OCI-LY7 (cell line): ENCODE measurements at regions not wholly inside any gene's neighbourhood (a gene's known extent, or its start where the extent isn't known, plus 50 kb on each side); places are given as distances from the start of the nearest gene placed in this dataset.

Experiments
- BruUV-seq: library from RNA; stranded (reverse); fragments of 400-500 nt; replicated peaks from 2 replicates; lab custom pipeline; 2021; lab: Mats Ljungman, UMichigan
- CTCF ChIA-PET: fragments of 300-600 bp; sonication (Branson Sonifier 250); formaldehyde crosslinking; loops from one replicate; lab custom pipeline; 2022; ENCODE audit warnings: antibody characterized with exemption; ENCODE audit not compliant: unreplicated experiment; lab: Charles Lee
- POLR2A ChIA-PET: fragments of 300-600 bp; sonication (Branson Sonifier 250); formaldehyde crosslinking; loops from one replicate; lab custom pipeline; 2022; ENCODE audit warnings: antibody characterized with exemption; lab: Charles Lee
- DNase-seq: peaks from one replicate; pipeline ENCODE4 v3.0.0-alpha.2; 2015; ENCODE audit warnings: low spot score
- H2AFZ ChIP-seq: fragments of 200-600 bp; sonication (generic), shearing (Covaris generic); 2 replicates; pipeline ENCODE4 v1.6.1; 2014; ENCODE audit warnings: mild to moderate bottlenecking, antibody characterized with exemption, low read length, moderate library complexity
- H3K27ac ChIP-seq: fragments of 200-600 bp; sonication (generic); 2 replicates; pipeline ENCODE4 v1.5.1; 2014; ENCODE audit warnings: mixed run types, low read depth, mild to moderate bottlenecking, moderate library complexity, low read length, inconsistent platforms; ENCODE audit not compliant: poor library complexity, severe bottlenecking
- H3K36me3 ChIP-seq: fragments of 200-600 bp; sonication (generic); 2 replicates; pipeline ENCODE4 v1.6.1; 2014; ENCODE audit warnings: mild to moderate bottlenecking, antibody characterized with exemption, low read length, moderate library complexity, mixed read lengths; ENCODE audit not compliant: insufficient read depth
- H3K4me1 ChIP-seq: fragments of 200-600 bp; sonication (generic); 2 replicates; pipeline ENCODE4 v1.5.1; 2014; ENCODE audit warnings: mild to moderate bottlenecking, low read length; ENCODE audit not compliant: insufficient read depth, poor library complexity, severe bottlenecking
- H3K4me2 ChIP-seq: fragments of 200-600 bp; sonication (generic); 2 replicates; pipeline ENCODE4 v1.6.1; 2014; ENCODE audit warnings: mild to moderate bottlenecking, low read length
- H3K4me3 ChIP-seq: fragments of 200-600 bp; sonication (generic); 2 replicates; pipeline ENCODE4 v1.5.1; 2014; ENCODE audit warnings: mild to moderate bottlenecking, low read depth, low read length; ENCODE audit not compliant: poor library complexity, severe bottlenecking
- H3K79me2 ChIP-seq: fragments of 200-600 bp; sonication (generic); 2 replicates; pipeline ENCODE4 v1.6.1; 2016; ENCODE audit warnings: low read depth, mild to moderate bottlenecking, low read length, moderate library complexity, mixed read lengths; ENCODE audit not compliant: insufficient read depth
- H3K9me2 ChIP-seq: fragments of 200-600 bp; sonication (generic); 2 replicates; pipeline ENCODE4 v1.6.1; 2016; ENCODE audit warnings: mild to moderate bottlenecking, low read length, mixed read lengths; ENCODE audit not compliant: insufficient read depth
- H3K9me3 ChIP-seq: fragments of 200-600 bp; sonication (generic); 2 replicates; pipeline ENCODE4 v1.6.1; 2014; ENCODE audit warnings: mild to moderate bottlenecking, mixed run types, low read length, mixed read lengths
- H4K20me1 ChIP-seq: fragments of 200-600 bp; sonication (generic); 2 replicates; pipeline ENCODE4 v1.6.1; 2014; ENCODE audit warnings: mild to moderate bottlenecking, antibody characterized with exemption, low read length, moderate library complexity, mixed read lengths; ENCODE audit not compliant: insufficient read depth
- EZH2phosphoT487 ChIP-seq: fragments of 200-600 bp; sonication (generic); IDR thresholded peaks from 2 replicates; pipeline ENCODE4 v1.6.1; 2018; ENCODE audit warnings: low read depth, borderline replicate concordance, mild to moderate bottlenecking, mixed run types, antibody characterized with exemption, low read length, moderate library complexity, mixed read lengths
- intact Hi-C: fragments of 100-400 bp; cut with micrococcal nuclease; formaldehyde crosslinking; loops from one replicate; pipeline ENCODE4 v1.10.0; 2022; ENCODE audit not compliant: unreplicated experiment
- TF ChIP-seq, protein P1 (sequence below): fragments of 200-600 bp; sonication (generic); conservative IDR thresholded peaks from 2 replicates; pipeline ENCODE4 v1.5.1; 2014; ENCODE audit warnings: mild to moderate bottlenecking, antibody characterized with exemption, low read length, moderate library complexity, mixed read lengths

GRCh38 chr14:34122081-34122480 is 171.2 kb upstream of the EGLN3 start:
- Histone ChIP-seq H3K9me3 (no peaks in the 10 kb centered on the region), H3K27ac (no peak overlapping the region), H3K4me3 (no peak overlapping the region), H3K4me2 (no peak overlapping the region), H3K4me1 (no peaks in the 10 kb centered on the region), H3K36me3 (no peaks in the 10 kb centered on the region), H4K20me1 (no peaks in the 10 kb centered on the region), H2AFZ (no peak overlapping the region), H3K9me2 (no peaks in the 10 kb centered on the region), H3K79me2 (no peaks in the 10 kb centered on the region)
- intact Hi-C loops, result no loop called here
- TF ChIP-seq, protein P1, sequence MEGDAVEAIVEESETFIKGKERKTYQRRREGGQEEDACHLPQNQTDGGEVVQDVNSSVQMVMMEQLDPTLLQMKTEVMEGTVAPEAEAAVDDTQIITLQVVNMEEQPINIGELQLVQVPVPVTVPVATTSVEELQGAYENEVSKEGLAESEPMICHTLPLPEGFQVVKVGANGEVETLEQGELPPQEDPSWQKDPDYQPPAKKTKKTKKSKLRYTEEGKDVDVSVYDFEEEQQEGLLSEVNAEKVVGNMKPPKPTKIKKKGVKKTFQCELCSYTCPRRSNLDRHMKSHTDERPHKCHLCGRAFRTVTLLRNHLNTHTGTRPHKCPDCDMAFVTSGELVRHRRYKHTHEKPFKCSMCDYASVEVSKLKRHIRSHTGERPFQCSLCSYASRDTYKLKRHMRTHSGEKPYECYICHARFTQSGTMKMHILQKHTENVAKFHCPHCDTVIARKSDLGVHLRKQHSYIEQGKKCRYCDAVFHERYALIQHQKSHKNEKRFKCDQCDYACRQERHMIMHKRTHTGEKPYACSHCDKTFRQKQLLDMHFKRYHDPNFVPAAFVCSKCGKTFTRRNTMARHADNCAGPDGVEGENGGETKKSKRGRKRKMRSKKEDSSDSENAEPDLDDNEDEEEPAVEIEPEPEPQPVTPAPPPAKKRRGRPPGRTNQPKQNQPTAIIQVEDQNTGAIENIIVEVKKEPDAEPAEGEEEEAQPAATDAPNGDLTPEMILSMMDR, result no peak
- TF ChIP-seq EZH2phosphoT487, result no peak
- CTCF ChIA-PET, result no interaction called here
- DNase-seq, result no peak
- no TSS peak for BruUV-seq
- POLR2A ChIA-PET, result no interaction called here

GRCh38 chr14:34120185-34120977 is 169.5 kb upstream of the EGLN3 start:
- no peak overlapping the region for H3K4me2 ChIP-seq
- H3K4me1 ChIP-seq, result no peaks in the 10 kb centered on the region
- H3K79me2 ChIP-seq, result no peaks in the 10 kb centered on the region
- BruUV-seq, result no TSS peak
- H3K4me3 ChIP-seq, result no peak overlapping the region
- no peaks in the 10 kb centered on the region for H3K9me3 ChIP-seq
- no peaks in the 10 kb centered on the region for H3K36me3 ChIP-seq
- no peak overlapping the region for H3K27ac ChIP-seq
- no peak for TF ChIP-seq EZH2phosphoT487
- TF ChIP-seq, protein P1, result no peak
- H2AFZ ChIP-seq, result no peak overlapping the region
- ChIA-PET CTCF (no interaction called here), POLR2A (no interaction called here)
- intact Hi-C loops, result no loop called here
- DNase-seq, result no peak
- no peaks in the 10 kb centered on the region for H4K20me1 ChIP-seq
- H3K9me2 ChIP-seq, result no peaks in the 10 kb centered on the region

- intact Hi-C loops, result no loop called here
These were observed 168.4 kb upstream of the EGLN3 start for GRCh38 chr14:34119107-34119858.

More at GRCh38 chr14:34119107-34119858, 168.4 kb upstream of the EGLN3 start:
- H3K36me3 ChIP-seq, result no peaks in the 10 kb centered on the region
- H3K9me3 ChIP-seq, result no peaks in the 10 kb centered on the region
- no peak overlapping the region for H3K27ac ChIP-seq
- H3K4me2 ChIP-seq, result no peak overlapping the region
- H3K79me2 ChIP-seq, result no peaks in the 10 kb centered on the region
- no peak for TF ChIP-seq EZH2phosphoT487
- TF ChIP-seq, protein P1, result no peak
- H3K4me3 ChIP-seq, result no peak overlapping the region
- CTCF ChIA-PET, result no interaction called here
- no peaks in the 10 kb centered on the region for H4K20me1 ChIP-seq
- no peak for DNase-seq
- no peaks in the 10 kb centered on the region for H3K9me2 ChIP-seq
- H2AFZ ChIP-seq, result no peak overlapping the region
- no peaks in the 10 kb centered on the region for H3K4me1 ChIP-seq
- BruUV-seq, result no TSS peak
- POLR2A ChIA-PET, result interaction anchor here (0.6 to 0.7 kb wide), 3 partner anchors 74 to 700 kb away, joined by 5 to 6 read pairs (median 6); no protein-coding TSS in a partner anchor
